ENCODE measurements at regions not wholly inside any gene's neighbourhood (a gene's known extent, or its start where the extent isn't known, plus 50 kb on each side); places are given as distances from the start of the nearest gene placed in this dataset.

- Histone ChIP-seq H3K27me3 (ENCODE audit: insufficient read depth, low read depth) (no peaks in the 10 kb centered on the region), H3K36me3 (ENCODE audit: insufficient read depth) (no peaks in the 10 kb centered on the region; the same call in 1 of the 2 replicates), H2AFZ (ENCODE audit: low read depth) (no peak overlapping the region), H3K4me3 (IDR thresholded peaks at IDR 0.05; ENCODE audit: insufficient read depth, low read depth, low read length) (no peak overlapping the region), H4K20me1 (ENCODE audit: insufficient read depth) (no peaks in the 10 kb centered on the region), H3K9ac (no peak overlapping the region), H3K79me2 (ENCODE audit: insufficient read depth, low read depth) (no peaks in the 10 kb centered on the region), H3K27ac (no peak overlapping the region), H3K4me1 (ENCODE audit: low read depth, poor library complexity, severe bottlenecking) (no peaks in the 10 kb centered on the region), H3K4me2 (no peak overlapping the region)
- TF ChIP-seq, protein P1, sequence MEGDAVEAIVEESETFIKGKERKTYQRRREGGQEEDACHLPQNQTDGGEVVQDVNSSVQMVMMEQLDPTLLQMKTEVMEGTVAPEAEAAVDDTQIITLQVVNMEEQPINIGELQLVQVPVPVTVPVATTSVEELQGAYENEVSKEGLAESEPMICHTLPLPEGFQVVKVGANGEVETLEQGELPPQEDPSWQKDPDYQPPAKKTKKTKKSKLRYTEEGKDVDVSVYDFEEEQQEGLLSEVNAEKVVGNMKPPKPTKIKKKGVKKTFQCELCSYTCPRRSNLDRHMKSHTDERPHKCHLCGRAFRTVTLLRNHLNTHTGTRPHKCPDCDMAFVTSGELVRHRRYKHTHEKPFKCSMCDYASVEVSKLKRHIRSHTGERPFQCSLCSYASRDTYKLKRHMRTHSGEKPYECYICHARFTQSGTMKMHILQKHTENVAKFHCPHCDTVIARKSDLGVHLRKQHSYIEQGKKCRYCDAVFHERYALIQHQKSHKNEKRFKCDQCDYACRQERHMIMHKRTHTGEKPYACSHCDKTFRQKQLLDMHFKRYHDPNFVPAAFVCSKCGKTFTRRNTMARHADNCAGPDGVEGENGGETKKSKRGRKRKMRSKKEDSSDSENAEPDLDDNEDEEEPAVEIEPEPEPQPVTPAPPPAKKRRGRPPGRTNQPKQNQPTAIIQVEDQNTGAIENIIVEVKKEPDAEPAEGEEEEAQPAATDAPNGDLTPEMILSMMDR (conservative IDR thresholded peaks at IDR 0.05; ENCODE audit: low read depth, low read length), result no peak
Observed at GRCh38 chr16:22685459-22685830, 128.5 kb upstream of the HS3ST2 start.

DNA sequence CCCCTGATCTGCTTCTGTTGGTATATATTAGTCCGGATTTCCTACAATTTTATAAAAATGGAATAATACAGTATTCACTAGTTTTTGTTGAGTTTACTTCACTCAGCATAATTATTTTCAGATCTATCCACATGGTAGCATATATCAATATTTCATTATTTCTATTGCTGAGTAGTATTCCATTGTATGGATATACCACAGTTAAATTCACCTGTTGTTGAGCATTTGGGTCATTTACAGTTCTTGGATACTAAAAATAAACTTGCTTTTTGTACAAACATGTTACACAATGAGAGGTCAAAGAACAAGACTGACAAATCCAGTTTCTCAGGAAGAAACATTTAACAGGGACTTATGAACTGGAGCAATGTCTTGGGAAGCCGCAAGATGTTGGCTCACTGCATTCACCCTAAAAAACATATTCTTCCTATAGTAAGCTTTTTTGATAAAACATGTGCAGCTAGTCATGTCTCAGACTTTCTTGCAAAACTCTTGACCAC lies 126.9 kb upstream of the HS3ST2 start:
- Histone ChIP-seq H3K27ac (no peak overlapping the region), H2AFZ (ENCODE audit: low read depth) (no peak overlapping the region), H3K4me1 (ENCODE audit: low read depth, poor library complexity, severe bottlenecking) (peaks cover 9% of the 10 kb centered on the region), H3K4me3 (IDR thresholded peaks at IDR 0.05; ENCODE audit: insufficient read depth, low read depth, low read length) (no peak overlapping the region), H3K36me3 (ENCODE audit: insufficient read depth) (no peaks in the 10 kb centered on the region; the same call in 1 of the 2 replicates), H4K20me1 (ENCODE audit: insufficient read depth) (no peaks in the 10 kb centered on the region), H3K79me2 (ENCODE audit: insufficient read depth, low read depth) (no peaks in the 10 kb centered on the region), H3K27me3 (ENCODE audit: insufficient read depth, low read depth) (no peaks in the 10 kb centered on the region), H3K4me2 (no peak overlapping the region), H3K9ac (no peak overlapping the region)
- TF ChIP-seq, protein P1 (conservative IDR thresholded peaks at IDR 0.05; ENCODE audit: low read depth, low read length), result no peak

- no peaks in the 10 kb centered on the region for H3K27me3 ChIP-seq (ENCODE audit: insufficient read depth, low read depth)
- peaks cover 19% of the 10 kb centered on the region for H3K4me1 ChIP-seq (ENCODE audit: low read depth, poor library complexity, severe bottlenecking)
- H3K4me3 ChIP-seq (IDR thresholded peaks at IDR 0.05; ENCODE audit: insufficient read depth, low read depth, low read length), result no peak overlapping the region
- no peaks in the 10 kb centered on the region for H3K79me2 ChIP-seq (ENCODE audit: insufficient read depth, low read depth)
- H4K20me1 ChIP-seq (ENCODE audit: insufficient read depth), result no peaks in the 10 kb centered on the region
- H2AFZ ChIP-seq (ENCODE audit: low read depth), result no peak overlapping the region
- TF ChIP-seq, protein P1 (conservative IDR thresholded peaks at IDR 0.05; ENCODE audit: low read depth, low read length), result no peak
- H3K4me2 ChIP-seq, result no peak overlapping the region
- H3K36me3 ChIP-seq (ENCODE audit: insufficient read depth), result no peaks in the 10 kb centered on the region; the same call in 1 of the 2 replicates
- H3K27ac ChIP-seq, result no peak overlapping the region
- no peak overlapping the region for H3K9ac ChIP-seq
Observed at GRCh38 chr16:22688463-22688862, 125.5 kb upstream of the HS3ST2 start.

DNA sequence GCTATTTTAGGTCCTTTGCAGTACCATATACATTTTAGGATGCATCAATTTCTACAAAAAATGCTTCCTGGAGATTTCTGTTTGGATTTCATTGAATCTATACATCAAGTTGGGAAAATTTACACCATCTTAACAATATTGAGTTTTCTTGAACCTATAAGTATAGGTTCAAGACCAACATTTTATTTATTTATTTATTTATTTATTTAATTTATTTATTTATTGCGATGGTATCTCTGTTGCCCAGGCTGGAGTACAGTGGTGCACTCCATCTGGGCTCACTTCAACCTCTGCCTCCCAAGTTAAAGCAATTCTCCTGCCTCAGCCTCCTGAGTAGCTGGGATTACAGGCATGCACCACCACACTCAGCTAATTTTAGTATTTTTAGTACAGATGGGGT lies 125.0 kb upstream of the HS3ST2 start:
- H3K27me3 ChIP-seq (ENCODE audit: insufficient read depth, low read depth), result no peaks in the 10 kb centered on the region
- TF ChIP-seq, protein P1 (conservative IDR thresholded peaks at IDR 0.05; ENCODE audit: low read depth, low read length), result no peak
- H4K20me1 ChIP-seq (ENCODE audit: insufficient read depth), result no peaks in the 10 kb centered on the region
- no peaks in the 10 kb centered on the region for H3K79me2 ChIP-seq (ENCODE audit: insufficient read depth, low read depth)
- H3K36me3 ChIP-seq (ENCODE audit: insufficient read depth), result no peaks in the 10 kb centered on the region; the same call in 1 of the 2 replicates
- H3K4me1 ChIP-seq (ENCODE audit: low read depth, poor library complexity, severe bottlenecking), result peaks cover 19% of the 10 kb centered on the region
- H3K4me2 ChIP-seq, result no peak overlapping the region
- no peak overlapping the region for H2AFZ ChIP-seq (ENCODE audit: low read depth)
- no peak overlapping the region for H3K27ac ChIP-seq
- no peak overlapping the region for H3K4me3 ChIP-seq (IDR thresholded peaks at IDR 0.05; ENCODE audit: insufficient read depth, low read depth, low read length)
- H3K9ac ChIP-seq, result no peak overlapping the region

Data from KMS-11 (cell line).